ENCODE measurements at regions not wholly inside any gene's neighbourhood (a gene's known extent, or its start where the extent isn't known, plus 50 kb on each side); places are given as distances from the start of the nearest gene placed in this dataset.
"Not testable (repeated sequence)": the region's sequence is repeated elsewhere in the genome, so short reads cannot be mapped to it uniquely, and the experiment has no call there.

DNA sequence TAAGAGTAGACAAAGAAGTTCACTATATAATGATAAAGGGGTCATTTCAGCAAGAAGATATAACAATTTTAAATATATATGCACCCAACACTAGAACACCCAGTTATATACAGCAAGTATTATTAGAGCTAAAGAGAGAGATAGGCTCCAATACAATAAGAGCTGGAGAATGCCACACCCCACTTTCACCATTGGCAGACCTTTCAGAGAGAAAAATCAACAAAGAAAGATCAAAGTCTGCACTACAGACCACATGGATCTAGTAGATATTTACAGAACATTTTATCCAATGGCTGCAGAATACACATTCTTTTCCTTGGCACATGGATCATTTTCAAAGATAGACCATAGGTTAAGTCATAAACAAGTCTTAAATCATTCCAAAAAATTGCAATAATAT, 479.7 kb upstream of the DIAPH2 start:
- Histone ChIP-seq H3K4me3 (ENCODE audit: control insufficient read depth in 1 of 2, extremely low read depth in 1 of 2, low read length in 1 of 2) (no peak overlapping the region), H3K27ac (ENCODE audit: low read length) (no peak overlapping the region), H3K9me3 (no peaks in the 10 kb centered on the region), H3K36me3 (ENCODE audit: control insufficient read depth in 2 of 2, extremely low read depth in 1 of 2, insufficient read depth in 1 of 2, low read length in 1 of 2) (no peaks in the 10 kb centered on the region), H3K27me3 (replicated peaks in 1 of 2; ENCODE audit: control insufficient read depth in 2 of 2, extremely low read depth in 1 of 2, insufficient read depth in 2 of 2, low read length in 1 of 2) (no peaks in the 10 kb centered on the region), H3K4me1 (ENCODE audit: control insufficient read depth in 1 of 2, extremely low read depth in 1 of 2, insufficient read depth in 2 of 2, low read length in 2 of 2) (no peaks in the 10 kb centered on the region)
- ATAC-seq (replicated peaks in 1 of 4): no peak
- no peaks in the 10 kb centered on the region for H3K27me3 Mint-ChIP-seq
- CTCF ChIA-PET: no interaction called here
- no peaks in the 10 kb centered on the region for H3K36me3 Mint-ChIP-seq
- H3K27ac Mint-ChIP-seq: no peak overlapping the region
- H3K9me3 Mint-ChIP-seq: peaks cover 0 to 3% (median 0%) of the 10 kb centered on the region in 3 donors
- POLR2A ChIA-PET: no interaction called here
- no peaks in the 10 kb centered on the region for H3K4me1 Mint-ChIP-seq
- DNase-seq: no peak
- no peak overlapping the region for H3K4me3 Mint-ChIP-seq

DNA sequence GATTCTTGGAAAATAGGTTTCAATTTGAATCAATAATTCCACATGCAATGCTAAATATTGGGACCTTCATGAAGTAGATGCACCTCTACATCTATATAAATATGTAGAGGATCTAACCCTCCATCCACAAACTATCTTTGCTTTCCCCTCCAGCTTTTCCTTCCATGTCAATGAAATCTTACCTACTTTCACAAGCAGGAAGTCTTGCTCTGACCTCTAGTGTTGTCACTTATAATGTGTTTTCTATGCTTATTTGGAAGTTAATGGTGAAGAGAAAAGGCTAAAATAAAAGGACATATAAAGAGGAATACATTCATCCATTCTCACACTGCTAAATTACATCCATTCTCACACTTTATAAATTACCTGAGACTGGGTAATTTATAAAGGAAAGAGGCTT, 472.7 kb upstream of the DIAPH2 start:
- no peaks in the 10 kb centered on the region for H3K9me3 ChIP-seq

DNA sequence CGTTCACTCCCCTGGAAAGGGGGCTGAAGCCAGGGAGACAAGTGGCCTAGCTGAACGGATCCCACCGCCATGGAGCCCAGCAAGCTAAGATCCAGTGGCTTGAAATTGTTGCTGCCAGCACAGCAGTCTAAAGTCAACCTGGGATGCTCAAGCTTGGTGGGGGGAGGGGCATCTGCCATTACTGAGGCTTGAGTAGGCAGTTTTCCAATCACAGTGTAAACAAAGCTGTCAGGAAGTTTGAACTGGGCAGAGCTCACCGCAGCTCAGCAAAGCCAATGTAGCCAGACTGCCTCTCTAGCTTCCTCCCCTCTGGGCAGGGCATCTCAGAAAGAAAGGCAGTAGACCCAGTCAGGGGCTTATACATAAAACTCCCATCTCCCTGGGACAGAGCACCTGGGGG, 470.0 kb upstream of the DIAPH2 start:
- H3K4me3 Mint-ChIP-seq, POLR2A ChIA-PET: not testable (repeated sequence)
- peaks cover 0 to 14% of the 10 kb centered on the region in 2 donors for H3K27me3 Mint-ChIP-seq

More for the DNA sequence above, 472.7 kb upstream of the DIAPH2 start:
- Mint-ChIP-seq H3K27ac (no peak overlapping the region), H3K4me3 (no peak overlapping the region), H3K27me3 (peaks cover 0 to 9% of the 10 kb centered on the region in 2 donors), H3K4me1 (no peaks in the 10 kb centered on the region), H3K9me3 (peaks cover 0 to 6% (median 5%) of the 10 kb centered on the region in 3 donors), H3K36me3 (no peaks in the 10 kb centered on the region)
- DNase-seq: no peak
- Histone ChIP-seq H3K4me1 (ENCODE audit: control insufficient read depth in 1 of 2, extremely low read depth in 1 of 2, insufficient read depth in 2 of 2, low read length in 2 of 2) (no peaks in the 10 kb centered on the region), H3K36me3 (ENCODE audit: control insufficient read depth in 2 of 2, extremely low read depth in 1 of 2, insufficient read depth in 1 of 2, low read length in 1 of 2) (no peaks in the 10 kb centered on the region), H3K27ac (ENCODE audit: low read length) (no peak overlapping the region), H3K27me3 (replicated peaks in 1 of 2; ENCODE audit: control insufficient read depth in 2 of 2, extremely low read depth in 1 of 2, insufficient read depth in 2 of 2, low read length in 1 of 2) (no peaks in the 10 kb centered on the region), H3K4me3 (ENCODE audit: control insufficient read depth in 1 of 2, extremely low read depth in 1 of 2, low read length in 1 of 2) (no peak overlapping the region)
- CTCF ChIA-PET: interaction anchor here in 1 of 2 donors (0.9 kb wide), 1 partner anchor 323 kb away, joined by 3 read pairs; no protein-coding TSS in a partner anchor
- ATAC-seq (replicated peaks in 1 of 4): no peak
- POLR2A ChIA-PET: no interaction called here

DNA sequence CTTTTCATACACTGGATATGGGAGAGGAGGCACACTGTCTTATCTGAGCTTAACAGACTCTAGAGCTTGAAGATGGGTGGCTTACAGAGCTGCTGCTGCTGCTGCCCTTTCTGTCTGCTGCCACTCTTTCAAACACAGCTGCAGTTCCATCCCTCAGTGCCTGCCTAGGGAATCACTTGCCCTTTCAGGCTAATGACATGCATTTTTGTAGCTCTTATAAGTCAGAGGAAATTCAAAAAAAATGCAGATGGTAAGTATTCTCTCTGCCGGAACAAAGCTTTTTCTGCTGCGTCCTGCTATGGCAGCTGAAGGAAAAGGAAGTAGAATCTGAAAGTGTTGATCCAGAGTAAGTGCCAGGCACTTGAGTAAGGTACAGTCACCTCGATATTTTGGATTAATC, 460.4 kb upstream of the DIAPH2 start:
- Mint-ChIP-seq H3K27me3 (no peaks in the 10 kb centered on the region), H3K4me1 (no peaks in the 10 kb centered on the region), H3K9me3 (no peaks in the 10 kb centered on the region), H3K27ac (no peak overlapping the region), H3K36me3 (no peaks in the 10 kb centered on the region), H3K4me3 (no peak overlapping the region)
- ATAC-seq (replicated peaks in 1 of 4) (no peak), DNase-seq (no peak)
- ChIA-PET POLR2A (no interaction called here), CTCF (no interaction called here)
- no peaks in the 10 kb centered on the region for H3K4me1 ChIP-seq (ENCODE audit: control insufficient read depth in 1 of 2, extremely low read depth in 1 of 2, insufficient read depth in 2 of 2, low read length in 2 of 2)
- 10% methylated on average over 2 of the region's 3 CpGs for WGBS (ENCODE audit: insufficient coverage)
- H3K36me3 ChIP-seq (ENCODE audit: control insufficient read depth in 2 of 2, extremely low read depth in 1 of 2, insufficient read depth in 1 of 2, low read length in 1 of 2): no peaks in the 10 kb centered on the region
- H3K27me3 ChIP-seq (replicated peaks in 1 of 2; ENCODE audit: control insufficient read depth in 2 of 2, extremely low read depth in 1 of 2, insufficient read depth in 2 of 2, low read length in 1 of 2): no peaks in the 10 kb centered on the region
- no peak overlapping the region for H3K4me3 ChIP-seq (ENCODE audit: control insufficient read depth in 1 of 2, extremely low read depth in 1 of 2, low read length in 1 of 2)
- H3K27ac ChIP-seq (ENCODE audit: low read length): no peak overlapping the region
- H3K9me3 ChIP-seq: no peaks in the 10 kb centered on the region

More for the DNA sequence above, 470.0 kb upstream of the DIAPH2 start:
- ATAC-seq (replicated peaks in 1 of 4); H3K27me3 ChIP-seq (replicated peaks in 1 of 2; ENCODE audit: control insufficient read depth in 2 of 2, extremely low read depth in 1 of 2, insufficient read depth in 2 of 2, low read length in 1 of 2); H3K4me1 Mint-ChIP-seq; H3K27ac ChIP-seq (ENCODE audit: low read length); H3K4me3 ChIP-seq (ENCODE audit: control insufficient read depth in 1 of 2, extremely low read depth in 1 of 2, low read length in 1 of 2); H3K9me3 ChIP-seq; CTCF ChIA-PET; H3K27ac Mint-ChIP-seq; H3K36me3 ChIP-seq (ENCODE audit: control insufficient read depth in 2 of 2, extremely low read depth in 1 of 2, insufficient read depth in 1 of 2, low read length in 1 of 2); DNase-seq; H3K4me1 ChIP-seq (ENCODE audit: control insufficient read depth in 1 of 2, extremely low read depth in 1 of 2, insufficient read depth in 2 of 2, low read length in 2 of 2); H3K36me3 Mint-ChIP-seq: not testable (repeated sequence)
- 90% methylated on average over 2 of the region's 4 CpGs for WGBS (ENCODE audit: insufficient coverage)
- H3K9me3 Mint-ChIP-seq: peaks cover 0 to 13% (median 5%) of the 10 kb centered on the region in 3 donors

DNA sequence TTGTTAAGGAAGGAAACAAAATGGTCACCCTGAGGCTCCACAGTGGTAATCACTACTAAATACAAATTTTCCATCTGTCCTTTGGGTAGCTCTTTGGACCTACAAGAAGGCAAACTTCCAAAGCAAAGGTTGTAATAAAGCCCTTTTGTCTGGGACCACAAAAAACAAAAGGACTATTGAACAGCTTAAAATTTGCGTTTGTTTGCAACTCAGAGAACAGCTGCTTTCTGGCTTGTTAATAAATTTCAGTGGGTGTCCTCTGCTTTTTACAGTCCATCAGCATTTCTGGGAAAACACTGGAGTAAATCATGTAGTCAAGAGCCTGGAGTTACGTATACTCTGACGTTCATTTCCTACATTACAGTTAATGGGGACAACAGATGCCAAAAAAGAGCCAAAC, 439.7 kb upstream of the DIAPH2 start:
- ATAC-seq (replicated peaks in 1 of 4) (no peak), DNase-seq (no peak)
- H3K27ac ChIP-seq (ENCODE audit: low read length): no peak overlapping the region
- Mint-ChIP-seq H3K27ac (no peak overlapping the region), H3K4me1 (no peaks in the 10 kb centered on the region), H3K4me3 (no peak overlapping the region), H3K9me3 (no peaks in the 10 kb centered on the region), H3K36me3 (no peaks in the 10 kb centered on the region), H3K27me3 (peaks cover 0 to 4% of the 10 kb centered on the region in 2 donors)
- ChIA-PET CTCF (no interaction called here), POLR2A (no interaction called here)
- no peaks in the 10 kb centered on the region for H3K4me1 ChIP-seq (ENCODE audit: control insufficient read depth in 1 of 2, extremely low read depth in 1 of 2, insufficient read depth in 2 of 2, low read length in 2 of 2)
- H3K9me3 ChIP-seq: no peaks in the 10 kb centered on the region
- H3K27me3 ChIP-seq (replicated peaks in 1 of 2; ENCODE audit: control insufficient read depth in 2 of 2, extremely low read depth in 1 of 2, insufficient read depth in 2 of 2, low read length in 1 of 2): no peaks in the 10 kb centered on the region
- H3K36me3 ChIP-seq (ENCODE audit: control insufficient read depth in 2 of 2, extremely low read depth in 1 of 2, insufficient read depth in 1 of 2, low read length in 1 of 2): no peaks in the 10 kb centered on the region
- H3K4me3 ChIP-seq (ENCODE audit: control insufficient read depth in 1 of 2, extremely low read depth in 1 of 2, low read length in 1 of 2): no peak overlapping the region
- no CpG with 5 or more reads among the region's 3 CpGs for WGBS (ENCODE audit: insufficient coverage)

DNA sequence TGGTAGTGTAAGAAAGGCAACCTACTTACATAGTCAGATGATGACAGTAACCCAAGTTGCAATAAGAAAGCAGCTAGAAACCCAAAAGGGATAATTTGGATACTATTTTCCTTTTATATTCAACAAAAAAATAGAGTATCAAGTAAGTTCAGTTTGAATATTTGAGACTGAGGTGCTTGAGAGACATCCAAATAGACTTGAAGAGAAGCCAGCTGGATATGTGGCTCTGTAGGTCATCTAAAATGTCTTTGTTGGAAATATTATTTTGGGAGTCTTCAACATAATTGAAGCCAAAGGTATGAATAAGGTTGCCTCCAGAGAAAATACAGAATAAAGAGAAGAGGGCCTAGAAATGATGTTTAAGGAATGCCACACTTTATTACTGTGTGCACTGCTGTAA, 438.2 kb upstream of the DIAPH2 start:
- no peak overlapping the region for H3K27ac ChIP-seq (ENCODE audit: low read length)
- DNase-seq: no peak
- H3K4me3 ChIP-seq (ENCODE audit: control insufficient read depth in 1 of 2, extremely low read depth in 1 of 2, low read length in 1 of 2): no peak overlapping the region
- no peaks in the 10 kb centered on the region for H3K9me3 Mint-ChIP-seq
- no peaks in the 10 kb centered on the region for H3K9me3 ChIP-seq
- ChIA-PET CTCF (no interaction called here), POLR2A (no interaction called here)
- H3K27me3 Mint-ChIP-seq: no peaks in the 10 kb centered on the region
- no peak for ATAC-seq (replicated peaks in 1 of 4)
- H3K36me3 ChIP-seq (ENCODE audit: control insufficient read depth in 2 of 2, extremely low read depth in 1 of 2, insufficient read depth in 1 of 2, low read length in 1 of 2): no peaks in the 10 kb centered on the region
- H3K36me3 Mint-ChIP-seq: no peaks in the 10 kb centered on the region
- no peaks in the 10 kb centered on the region for H3K4me1 ChIP-seq (ENCODE audit: control insufficient read depth in 1 of 2, extremely low read depth in 1 of 2, insufficient read depth in 2 of 2, low read length in 2 of 2)
- no peaks in the 10 kb centered on the region for H3K27me3 ChIP-seq (replicated peaks in 1 of 2; ENCODE audit: control insufficient read depth in 2 of 2, extremely low read depth in 1 of 2, insufficient read depth in 2 of 2, low read length in 1 of 2)
- no peaks in the 10 kb centered on the region for H3K4me1 Mint-ChIP-seq
- H3K27ac Mint-ChIP-seq: no peak overlapping the region
- no peak overlapping the region for H3K4me3 Mint-ChIP-seq
